K562 (cell line): ENCODE measurements at regions not wholly inside any gene's neighbourhood (a gene's known extent, or its start where the extent isn't known, plus 50 kb on each side); places are given as distances from the start of the nearest gene placed in this dataset.

Source experiments
- ATAC-seq: fragments of 200-7000 bp; cut with Tn5 transposase; 3 replicates; pipeline ENCODE4 v1.9.1; 2020; ENCODE audit warnings: moderate library complexity
- BruUV-seq: library from RNA; stranded (reverse); fragments of 400-500 nt; replicated peaks from 2 replicates; lab custom pipeline; 2021; lab: Mats Ljungman, UMichigan
- CTCF ChIA-PET: fragments of 300-600 bp; formaldehyde crosslinking; extraction: SDS; loops from one replicate; lab custom pipeline; 2021; ENCODE audit warnings: low intra/inter-chr PET ratio; lab: Yijun Ruan, JAX
- POLR2A ChIA-PET: fragments of 300-600, 350-650 bp; sonication (Branson Sonifier 250); formaldehyde crosslinking; extraction: SDS; loops from one replicate; lab custom pipeline; 2021; ENCODE audit warnings: antibody characterized with exemption, inconsistent platforms; lab: Yijun Ruan, JAX
- DNase-seq, 4 experiments: peaks; one replicate each; pipeline versions ENCODE4 v3.0.0 to v3.0.0-alpha.2; 2011 to 2018; ENCODE audit warnings: low spot score in 3 of 4, mixed read lengths in 3 of 4; ENCODE audit errors: extremely low read depth in 1 of 4
- FAIRE-seq: peaks from 2 replicates; lab custom pipeline; 2011; peaks lifted over from hg19 to GRCh38; lab: Jason Lieb, UNC
- H2AFZ ChIP-seq: 2 replicates; pipeline ENCODE4 v1.6.0; 2011; ENCODE audit warnings: low read depth, low read length, control low read depth, inconsistent platforms
- H3K27ac ChIP-seq: fragments of 200-600 bp; 3 replicates; pipeline ENCODE4 v1.8.0; 2011; ENCODE audit warnings: low read depth, mild to moderate bottlenecking, control low read depth, inconsistent platforms, low read length, moderate library complexity, mixed read lengths; ENCODE audit errors: extremely low read depth
- H3K27me3 ChIP-seq, 2 experiments: fragments of 300-600 bp in 1 of 2; 2 replicates in 1 of 2; 3 replicates in 1 of 2; pipeline versions ENCODE4 v1.6.0 to v1.8.0; 2011; ENCODE audit warnings: inconsistent platforms in 2 of 2, low read length in 2 of 2, mild to moderate bottlenecking in 1 of 2, mixed read lengths in 1 of 2, moderate library complexity in 1 of 2; ENCODE audit not compliant: control insufficient read depth in 2 of 2, insufficient read depth in 2 of 2
- H3K36me3 ChIP-seq: fragments of 300-600 bp; 3 replicates; pipeline ENCODE4 v1.8.0; 2011; ENCODE audit warnings: mild to moderate bottlenecking, low read length, inconsistent platforms; ENCODE audit not compliant: control insufficient read depth, insufficient read depth
- H3K4me1 ChIP-seq, 2 experiments: fragments of 200-600 bp in 1 of 2; replicated peaks in 1 of 2; 2 replicates in 1 of 2; 3 replicates in 1 of 2; pipeline versions ENCODE4 v1.5.1 to v1.8.0; 2011; ENCODE audit warnings: inconsistent platforms in 2 of 2, low read length in 2 of 2, mild to moderate bottlenecking in 1 of 2, mixed read lengths in 1 of 2, moderate library complexity in 1 of 2; ENCODE audit not compliant: control insufficient read depth in 2 of 2, insufficient read depth in 2 of 2
- H3K4me2 ChIP-seq: 2 replicates; pipeline ENCODE4 v1.6.1; 2011; ENCODE audit warnings: low read length, control low read depth, inconsistent platforms, mixed read lengths; ENCODE audit not compliant: insufficient read depth
- H3K4me3 ChIP-seq: fragments of 200-600 bp; sonication (generic), shearing (Covaris generic); 2 replicates; pipeline ENCODE4 v1.5.1; 2016; ENCODE audit warnings: control low read depth, inconsistent platforms
- H3K79me2 ChIP-seq: fragments of 200-600 bp; 3 replicates; pipeline ENCODE4 v1.8.0; 2011; ENCODE audit warnings: low read length, inconsistent platforms; ENCODE audit not compliant: control insufficient read depth, insufficient read depth
- H3K9ac ChIP-seq, 2 experiments: 2 replicates each; pipeline versions ENCODE4 v1.6.0 to v1.6.1; 2011; ENCODE audit warnings: low read depth in 2 of 2, low read length in 2 of 2, control low read depth in 1 of 2, inconsistent platforms in 1 of 2, mild to moderate bottlenecking in 1 of 2, mixed read lengths in 1 of 2; ENCODE audit not compliant: insufficient read depth in 1 of 2
- H3K9me1 ChIP-seq: one replicate; pipeline ENCODE4 v1.6.0; 2011; ENCODE audit warnings: inconsistent platforms, mild to moderate bottlenecking, low read length, moderate library complexity; ENCODE audit not compliant: control insufficient read depth, insufficient read depth
- H3K9me3 ChIP-seq: replicated peaks from 2 replicates; pipeline ENCODE4 v1.5.1; 2011; ENCODE audit warnings: low read depth, low read length, inconsistent platforms; ENCODE audit not compliant: control insufficient read depth, insufficient read depth
- H4K20me1 ChIP-seq: replicated peaks from 2 replicates; pipeline ENCODE4 v1.6.1; 2011; ENCODE audit warnings: low read length, inconsistent platforms, mixed read lengths; ENCODE audit not compliant: control insufficient read depth, insufficient read depth
- CBFA2T2 ChIP-seq: fragments of 450-650 bp; conservative IDR thresholded peaks from 2 replicates; pipeline ENCODE4 v1.6.1; 2017; ENCODE audit warnings: mild to moderate bottlenecking
- CBFB ChIP-seq: sonication (generic); formaldehyde crosslinking; IDR thresholded peaks from 2 replicates; pipeline ENCODE4 v1.4.0; 2020; ENCODE audit warnings: mild to moderate bottlenecking, missing genetic modification reagents
- DMBX1 ChIP-seq: fragments of 250-450 bp; sonication (Bioruptor Pico); IDR thresholded peaks from 2 replicates; pipeline ENCODE4 v1.8.0; 2022; ENCODE audit warnings: inconsistent platforms, mild to moderate bottlenecking, moderate library complexity, borderline replicate concordance
- E2F5 ChIP-seq: sonication (generic); formaldehyde crosslinking; IDR thresholded peaks from 2 replicates; pipeline ENCODE4 v1.8.0; 2022; ENCODE audit warnings: mild to moderate bottlenecking, missing genetic modification reagents
- MTA1 ChIP-seq: fragments of 450-650 bp; IDR thresholded peaks from 2 replicates; pipeline ENCODE4 v1.6.1; 2017; ENCODE audit warnings: borderline replicate concordance
- MTF1 ChIP-seq: fragments of 250-450 bp; sonication (Bioruptor Pico); IDR thresholded peaks from 2 replicates; pipeline ENCODE4 v1.9.0; 2021; ENCODE audit warnings: moderate library complexity, mild to moderate bottlenecking, inconsistent platforms, borderline replicate concordance
- SIRT6 ChIP-seq: IDR thresholded peaks from one replicate; pipeline ENCODE4 v1.6.1; 2012; ENCODE audit warnings: low read depth, mild to moderate bottlenecking, control low read depth, inconsistent platforms, low read length, moderate library complexity
- SMARCC2 ChIP-seq: fragments of 450-650 bp; IDR thresholded peaks from 2 replicates; pipeline ENCODE4 v1.6.1; 2017; ENCODE audit warnings: antibody characterized with exemption, moderate library complexity, mild to moderate bottlenecking, low read depth
- ZBTB1 ChIP-seq: sonication (generic); formaldehyde crosslinking; IDR thresholded peaks from 2 replicates; pipeline ENCODE4 v1.8.1; 2023; ENCODE audit warnings: missing genetic modification reagents, low read depth, mild to moderate bottlenecking, borderline replicate concordance
- ZNF140 ChIP-seq: fragments of 250-450 bp; sonication (Bioruptor Pico); IDR thresholded peaks from 2 replicates; pipeline ENCODE4 v1.8.0; 2021; ENCODE audit warnings: moderate library complexity, mild to moderate bottlenecking, inconsistent platforms
- ZNF561 ChIP-seq: fragments of 450-650 bp; formaldehyde crosslinking; conservative IDR thresholded peaks from 2 replicates; pipeline ENCODE4 v1.4.0; 2020; ENCODE audit warnings: mild to moderate bottlenecking, moderate library complexity
- ZNF75A ChIP-seq: fragments of 450-650 bp; formaldehyde crosslinking; IDR thresholded peaks from 2 replicates; pipeline ENCODE4 v1.4.0; 2020; ENCODE audit warnings: mild to moderate bottlenecking
- in situ Hi-C: fragments of 300-500 bp; cut with MboI; formaldehyde crosslinking; loops from 4 replicates; pipeline ENCODE4 v1.15.0; 2018; ENCODE audit warnings: inconsistent platforms, mixed read lengths
- intact Hi-C: fragments of 100-400 bp; cut with micrococcal nuclease; formaldehyde crosslinking; loops from 2 replicates; pipeline ENCODE4 v1.14.2; 2022
- TF ChIP-seq, protein P1 (sequence below): sonication (generic); formaldehyde crosslinking; IDR thresholded peaks from 2 replicates; pipeline ENCODE4 v1.8.0; 2023; ENCODE audit warnings: mild to moderate bottlenecking, missing genetic modification reagents
- TF ChIP-seq, protein P2 (sequence below), 3 experiments: fragments of 200-800 bp in 1 of 3; sonication (Bioruptor generic) in 1 of 3; sonication (generic) in 1 of 3; formaldehyde crosslinking in 1 of 3; IDR thresholded peaks; 2 replicates each; pipeline versions ENCODE4 v1.6.1 to v1.8.0; 2016 to 2022; ENCODE audit warnings: mild to moderate bottlenecking in 2 of 3, missing compliant biosample characterization in 2 of 3, missing genetic modification characterization in 2 of 3, missing genetic modification reagents in 1 of 3

DNA sequence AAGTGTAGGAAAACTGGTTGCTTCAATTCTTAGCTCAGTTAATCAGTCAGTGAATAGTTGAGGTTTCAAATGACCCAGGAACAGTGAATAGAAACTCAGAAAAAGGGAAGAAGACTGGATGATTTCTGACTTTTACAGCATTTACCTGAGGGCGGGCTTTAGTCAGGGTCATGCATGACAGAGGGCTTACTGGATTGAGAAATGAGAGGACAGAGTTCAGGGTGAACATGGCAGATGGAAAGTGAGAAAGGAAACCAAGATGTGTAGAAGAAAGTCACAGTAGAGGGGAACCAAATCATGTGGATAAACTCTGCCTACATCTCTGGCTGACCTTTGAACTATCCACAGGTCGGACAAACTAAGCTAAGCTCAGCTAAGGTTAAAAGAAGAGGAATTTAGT, 596.0 kb downstream of the SEMA5A start (continued):
- TF ChIP-seq DMBX1 (CRISPR knock-in tag): no peak

- Histone ChIP-seq H3K9ac (no peak overlapping the region), H3K4me2 (no peak overlapping the region), H2AFZ (no peak overlapping the region), H4K20me1 (no peaks in the 10 kb centered on the region), H3K4me3 (no peak overlapping the region), H3K9me3 (no peaks in the 10 kb centered on the region; the same call in none of the 2 replicates), H3K4me1 (no peaks in the 10 kb centered on the region), H3K36me3 (no peaks in the 10 kb centered on the region), H3K9me1 (no peaks in the 10 kb centered on the region), H3K27me3 (no peaks in the 10 kb centered on the region), H3K27ac (no peak overlapping the region), H3K79me2 (no peaks in the 10 kb centered on the region)
- intact Hi-C loops (no loop called here), in situ Hi-C loops (no loop called here)
- BruUV-seq: no TSS peak
- FAIRE-seq (no peak), ATAC-seq (no peak), DNase-seq (no peak)
- ChIA-PET CTCF (no interaction called here), POLR2A (no interaction called here)
- TF ChIP-seq MTA1 (no peak), ZNF75A (CRISPR knock-in tag) (no peak), ZNF561 (CRISPR knock-in tag) (no peak), ZNF140 (no peak), SMARCC2 (no peak), ZBTB1 (CRISPR knock-in tag) (no peak), MTF1 (no peak), SIRT6 (no peak), CBFB (CRISPR knock-in tag) (no peak), CBFA2T2 (no peak), E2F5 (no peak)
- TF ChIP-seq, protein P1, sequence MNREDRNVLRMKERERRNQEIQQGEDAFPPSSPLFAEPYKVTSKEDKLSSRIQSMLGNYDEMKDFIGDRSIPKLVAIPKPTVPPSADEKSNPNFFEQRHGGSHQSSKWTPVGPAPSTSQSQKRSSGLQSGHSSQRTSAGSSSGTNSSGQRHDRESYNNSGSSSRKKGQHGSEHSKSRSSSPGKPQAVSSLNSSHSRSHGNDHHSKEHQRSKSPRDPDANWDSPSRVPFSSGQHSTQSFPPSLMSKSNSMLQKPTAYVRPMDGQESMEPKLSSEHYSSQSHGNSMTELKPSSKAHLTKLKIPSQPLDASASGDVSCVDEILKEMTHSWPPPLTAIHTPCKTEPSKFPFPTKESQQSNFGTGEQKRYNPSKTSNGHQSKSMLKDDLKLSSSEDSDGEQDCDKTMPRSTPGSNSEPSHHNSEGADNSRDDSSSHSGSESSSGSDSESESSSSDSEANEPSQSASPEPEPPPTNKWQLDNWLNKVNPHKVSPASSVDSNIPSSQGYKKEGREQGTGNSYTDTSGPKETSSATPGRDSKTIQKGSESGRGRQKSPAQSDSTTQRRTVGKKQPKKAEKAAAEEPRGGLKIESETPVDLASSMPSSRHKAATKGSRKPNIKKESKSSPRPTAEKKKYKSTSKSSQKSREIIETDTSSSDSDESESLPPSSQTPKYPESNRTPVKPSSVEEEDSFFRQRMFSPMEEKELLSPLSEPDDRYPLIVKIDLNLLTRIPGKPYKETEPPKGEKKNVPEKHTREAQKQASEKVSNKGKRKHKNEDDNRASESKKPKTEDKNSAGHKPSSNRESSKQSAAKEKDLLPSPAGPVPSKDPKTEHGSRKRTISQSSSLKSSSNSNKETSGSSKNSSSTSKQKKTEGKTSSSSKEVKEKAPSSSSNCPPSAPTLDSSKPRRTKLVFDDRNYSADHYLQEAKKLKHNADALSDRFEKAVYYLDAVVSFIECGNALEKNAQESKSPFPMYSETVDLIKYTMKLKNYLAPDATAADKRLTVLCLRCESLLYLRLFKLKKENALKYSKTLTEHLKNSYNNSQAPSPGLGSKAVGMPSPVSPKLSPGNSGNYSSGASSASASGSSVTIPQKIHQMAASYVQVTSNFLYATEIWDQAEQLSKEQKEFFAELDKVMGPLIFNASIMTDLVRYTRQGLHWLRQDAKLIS (CRISPR knock-in tag): no peak
- TF ChIP-seq, protein P2, sequence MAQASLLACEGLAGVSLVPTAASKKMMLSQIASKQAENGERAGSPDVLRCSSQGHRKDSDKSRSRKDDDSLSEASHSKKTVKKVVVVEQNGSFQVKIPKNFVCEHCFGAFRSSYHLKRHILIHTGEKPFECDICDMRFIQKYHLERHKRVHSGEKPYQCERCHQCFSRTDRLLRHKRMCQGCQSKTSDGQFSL (CRISPR knock-in tag; IDR thresholded peaks at IDR 0.05): no peak
- TF ChIP-seq, protein P2 (tag; IDR thresholded peaks at IDR 0.05): no peak
These were observed 593.7 kb downstream of the SEMA5A start for GRCh38 chr5:8952147-8952546.
